ENCODE measurements at regions not wholly inside any gene's neighbourhood (a gene's known extent, or its start where the extent isn't known, plus 50 kb on each side); places are given as distances from the start of the nearest gene placed in this dataset.

- Histone ChIP-seq H3K4me2 (ENCODE audit: control insufficient read depth, extremely low read depth, insufficient read depth, low read depth, low read length) (no peak overlapping the region), H3K79me2 (ENCODE audit: control insufficient read depth, insufficient read depth, low read length) (no peaks in the 10 kb centered on the region), H3K27me3 (ENCODE audit: control insufficient read depth, extremely low read depth, insufficient read depth, low read length) (no peaks in the 10 kb centered on the region), H2AFZ (ENCODE audit: control insufficient read depth, low read length) (no peak overlapping the region), H3K9me3 (ENCODE audit: control insufficient read depth, low read depth, low read length) (no peaks in the 10 kb centered on the region), H3K27ac (ENCODE audit: control insufficient read depth, insufficient read depth, low read length) (no peak overlapping the region), H3K36me3 (ENCODE audit: control insufficient read depth in 2 of 2, extremely low read depth in 1 of 2, insufficient read depth in 2 of 2, low read length in 2 of 2) (no peaks in the 10 kb centered on the region), H3K4me3 (ENCODE audit: control insufficient read depth in 2 of 3, extremely low read depth in 1 of 3, insufficient read depth in 2 of 3, low read depth in 1 of 3, low read length in 3 of 3) (no peak overlapping the region), H4K20me1 (ENCODE audit: control insufficient read depth, extremely low read depth, insufficient read depth, low read length) (no peaks in the 10 kb centered on the region), H3K9me1 (ENCODE audit: control insufficient read depth, extremely low read depth, insufficient read depth, low read length) (no peaks in the 10 kb centered on the region), H3K9ac (ENCODE audit: control insufficient read depth, extremely low read depth, insufficient read depth, low read length) (no peak overlapping the region), H3K4me1 (ENCODE audit: control insufficient read depth, extremely low read depth, insufficient read depth, low read length) (no peaks in the 10 kb centered on the region)
- TF ChIP-seq CTCF (optimal IDR thresholded peaks at IDR 0.05 in 1 of 3, IDR thresholded peaks at IDR 0.05 in 1 of 3, conservative IDR thresholded peaks at IDR 0.05 in 1 of 3; ENCODE audit: extremely low read depth in 1 of 3, insufficient read depth in 2 of 3, low read length in 3 of 3): no peak
- TF ChIP-seq EZH2 (IDR thresholded peaks at IDR 0.05; ENCODE audit: low read length): no peak
- DNase-seq (ENCODE audit: low read depth, low spot score) (no peak), FAIRE-seq (no peak)
- dilution Hi-C loops (cut with MboI; ENCODE audit: extremely low pct_ligation_motif_present, low sequenced_read_pairs): no loop called here
Measured at GRCh38 chr9:1274334-1274733, 224.2 kb downstream of the DMRT2 start.

DNA sequence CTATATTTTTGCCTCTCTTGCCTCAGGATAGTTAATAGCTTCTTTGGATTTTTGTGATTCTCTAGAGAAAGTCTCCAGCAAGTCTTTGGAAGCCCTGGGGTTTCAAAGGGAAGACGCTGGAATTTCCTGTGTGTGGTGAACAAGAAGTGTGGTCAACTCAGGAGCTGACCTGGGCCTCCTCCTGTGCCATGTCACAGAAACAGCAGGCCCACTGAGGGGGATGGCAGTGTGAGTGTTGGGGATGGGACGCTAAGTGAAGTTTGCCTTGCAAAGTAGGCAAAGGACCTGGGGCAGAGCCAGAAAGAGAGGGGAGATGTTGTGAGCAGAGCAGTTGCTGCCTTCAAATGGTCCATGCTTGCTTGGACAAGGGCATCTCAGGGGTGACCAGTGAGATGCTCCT is 226.3 kb downstream of the DMRT2 start:
- dilution Hi-C loops (cut with MboI; ENCODE audit: extremely low pct_ligation_motif_present, low sequenced_read_pairs): no loop called here
- Histone ChIP-seq H3K27ac (ENCODE audit: control insufficient read depth, insufficient read depth, low read length) (no peak overlapping the region), H3K36me3 (ENCODE audit: control insufficient read depth in 2 of 2, extremely low read depth in 1 of 2, insufficient read depth in 2 of 2, low read length in 2 of 2) (no peaks in the 10 kb centered on the region), H3K27me3 (ENCODE audit: control insufficient read depth, extremely low read depth, insufficient read depth, low read length) (no peaks in the 10 kb centered on the region), H3K9me3 (ENCODE audit: control insufficient read depth, low read depth, low read length) (no peaks in the 10 kb centered on the region), H3K4me3 (ENCODE audit: control insufficient read depth in 2 of 3, extremely low read depth in 1 of 3, insufficient read depth in 2 of 3, low read depth in 1 of 3, low read length in 3 of 3) (no peak overlapping the region), H4K20me1 (ENCODE audit: control insufficient read depth, extremely low read depth, insufficient read depth, low read length) (no peaks in the 10 kb centered on the region), H2AFZ (ENCODE audit: control insufficient read depth, low read length) (no peak overlapping the region), H3K4me1 (ENCODE audit: control insufficient read depth, extremely low read depth, insufficient read depth, low read length) (no peaks in the 10 kb centered on the region), H3K4me2 (ENCODE audit: control insufficient read depth, extremely low read depth, insufficient read depth, low read depth, low read length) (no peak overlapping the region), H3K9me1 (ENCODE audit: control insufficient read depth, extremely low read depth, insufficient read depth, low read length) (no peaks in the 10 kb centered on the region), H3K79me2 (ENCODE audit: control insufficient read depth, insufficient read depth, low read length) (no peaks in the 10 kb centered on the region), H3K9ac (ENCODE audit: control insufficient read depth, extremely low read depth, insufficient read depth, low read length) (no peak overlapping the region)
- DNase-seq (ENCODE audit: low read depth, low spot score): no peak
- no peak for FAIRE-seq
- TF ChIP-seq EZH2 (IDR thresholded peaks at IDR 0.05; ENCODE audit: low read length) (no peak), CTCF (optimal IDR thresholded peaks at IDR 0.05 in 1 of 3, IDR thresholded peaks at IDR 0.05 in 1 of 3, conservative IDR thresholded peaks at IDR 0.05 in 1 of 3; ENCODE audit: extremely low read depth in 1 of 3, insufficient read depth in 2 of 3, low read length in 3 of 3) (no peak)
